CD8-positive, alpha-beta memory T cell (primary cell): ENCODE measurements at regions not wholly inside any gene's neighbourhood (a gene's known extent, or its start where the extent isn't known, plus 50 kb on each side); places are given as distances from the start of the nearest gene placed in this dataset.

Experiments used
- CTCF ChIA-PET: fragments of 350-600 bp; sonication (Branson Sonifier 250); formaldehyde crosslinking; loops from one replicate; lab custom pipeline; 2021; ENCODE audit warnings: antibody characterized with exemption; lab: Charles Lee
- POLR2A ChIA-PET: fragments of 350-600 bp; sonication (Branson Sonifier 250); formaldehyde crosslinking; loops from one replicate; lab custom pipeline; 2021; ENCODE audit warnings: antibody characterized with exemption; lab: Charles Lee
- DNase-seq, 5 donors: peaks; one replicate each; pipeline versions ENCODE4 v3.0.0 to v3.0.0-alpha.2; 2020 to 2022; ENCODE audit warnings: mixed read lengths in 1 of 5
- H3K27ac ChIP-seq: one replicate; pipeline ENCODE4 v1.7.0; 2013; ENCODE audit warnings: low read depth, mild to moderate bottlenecking, low read length, moderate library complexity
- H3K27me3 ChIP-seq: 2 replicates; pipeline ENCODE4 v1.7.0; 2013; ENCODE audit warnings: low read length, mild to moderate bottlenecking; ENCODE audit not compliant: insufficient read depth, poor library complexity, severe bottlenecking
- H3K36me3 ChIP-seq: 2 replicates; pipeline ENCODE4 v1.7.0; 2013; ENCODE audit warnings: mild to moderate bottlenecking, low read length, moderate library complexity; ENCODE audit not compliant: insufficient read depth
- H3K4me1 ChIP-seq: 2 replicates; pipeline ENCODE4 v1.7.0; 2013; ENCODE audit warnings: mild to moderate bottlenecking, low read length, moderate library complexity; ENCODE audit not compliant: insufficient read depth
- H3K4me3 ChIP-seq: 2 replicates; pipeline ENCODE4 v1.7.0; 2013; ENCODE audit warnings: mild to moderate bottlenecking, low read length
- H3K9me3 ChIP-seq: 2 replicates; pipeline ENCODE4 v1.7.0; 2013; ENCODE audit warnings: mild to moderate bottlenecking, low read length
- H3K27ac Mint-ChIP-seq, 8 donors: one replicate each; pipeline ENCODE4 v1.8.0; 2020 to 2021; ENCODE audit warnings: mixed read lengths in 8 of 8, mild to moderate bottlenecking in 6 of 8, inconsistent platforms in 3 of 8, moderate library complexity in 3 of 8
- H3K27me3 Mint-ChIP-seq, 2 donors: one replicate each; pipeline ENCODE4 v1.8.0; 2020 to 2021; ENCODE audit warnings: mixed read lengths in 2 of 2, mild to moderate bottlenecking in 1 of 2, moderate library complexity in 1 of 2
- H3K36me3 Mint-ChIP-seq, 3 donors: one replicate each; pipeline ENCODE4 v1.8.0; 2020 to 2021; ENCODE audit warnings: mixed read lengths in 3 of 3, inconsistent platforms in 1 of 3, mild to moderate bottlenecking in 1 of 3
- H3K4me1 Mint-ChIP-seq, 3 donors: one replicate each; pipeline ENCODE4 v1.8.0; 2020 to 2021; ENCODE audit warnings: mixed read lengths in 3 of 3, inconsistent platforms in 1 of 3, mild to moderate bottlenecking in 1 of 3
- H3K4me3 Mint-ChIP-seq, 7 donors: one replicate each; pipeline ENCODE4 v1.8.0; 2020 to 2021; ENCODE audit warnings: mixed read lengths in 7 of 7, mild to moderate bottlenecking in 6 of 7, moderate library complexity in 4 of 7, inconsistent platforms in 2 of 7
- H3K9me3 Mint-ChIP-seq, 5 donors: one replicate each; pipeline ENCODE4 v1.8.0; 2020 to 2022; ENCODE audit warnings: mixed read lengths in 5 of 5, mild to moderate bottlenecking in 3 of 5, moderate library complexity in 2 of 5, inconsistent platforms in 1 of 5

GRCh38 chr9:29325894-29326293 lies 1752.6 kb upstream of the C9orf72 start:
- no peaks in the 10 kb centered on the region for H3K36me3 Mint-ChIP-seq
- Histone ChIP-seq H3K27me3 (no peaks in the 10 kb centered on the region), H3K27ac (no peak overlapping the region), H3K4me3 (no peak overlapping the region), H3K4me1 (no peaks in the 10 kb centered on the region), H3K9me3 (no peaks in the 10 kb centered on the region), H3K36me3 (no peaks in the 10 kb centered on the region)
- no peak for DNase-seq
- POLR2A ChIA-PET, result no interaction called here
- no peak overlapping the region for H3K27ac Mint-ChIP-seq
- CTCF ChIA-PET, result no interaction called here
- no peak overlapping the region for H3K4me3 Mint-ChIP-seq
- H3K27me3 Mint-ChIP-seq, result no peaks in the 10 kb centered on the region
- no peaks in the 10 kb centered on the region for H3K4me1 Mint-ChIP-seq
- H3K9me3 Mint-ChIP-seq, result peaks cover 5 to 20% (median 10%) of the 10 kb centered on the region in 5 donors

- no peaks in the 10 kb centered on the region for H3K9me3 ChIP-seq
- peaks cover 1 to 8% (median 5%) of the 10 kb centered on the region in 5 donors for H3K9me3 Mint-ChIP-seq
- H3K4me3 Mint-ChIP-seq, result no peak overlapping the region
- H3K36me3 ChIP-seq, result no peaks in the 10 kb centered on the region
- no peaks in the 10 kb centered on the region for H3K4me1 ChIP-seq
- no peaks in the 10 kb centered on the region for H3K27me3 Mint-ChIP-seq
- no peak overlapping the region for H3K4me3 ChIP-seq
- no peak overlapping the region for H3K27ac ChIP-seq
- no peak overlapping the region for H3K27ac Mint-ChIP-seq
- H3K27me3 ChIP-seq, result no peaks in the 10 kb centered on the region
- no peak for DNase-seq
- ChIA-PET CTCF (no interaction called here), POLR2A (no interaction called here)
- H3K4me1 Mint-ChIP-seq, result no peaks in the 10 kb centered on the region
- no peaks in the 10 kb centered on the region for H3K36me3 Mint-ChIP-seq
Measured at GRCh38 chr9:29332789-29333188, 1759.5 kb upstream of the C9orf72 start.

GRCh38 chr9:29336281-29336680 lies 1763.0 kb upstream of the C9orf72 start:
- DNase-seq, result no peak

GRCh38 chr9:29339387-29339786 lies 1766.1 kb upstream of the C9orf72 start:
- no peaks in the 10 kb centered on the region for H3K27me3 ChIP-seq
- no peak overlapping the region for H3K4me3 Mint-ChIP-seq
- ChIA-PET CTCF (no interaction called here), POLR2A (no interaction called here)
- H3K27ac ChIP-seq, result no peak overlapping the region
- H3K9me3 ChIP-seq, result no peaks in the 10 kb centered on the region
- no peaks in the 10 kb centered on the region for H3K36me3 ChIP-seq
- DNase-seq, result no peak
- H3K27ac Mint-ChIP-seq, result no peak overlapping the region
- no peaks in the 10 kb centered on the region for H3K4me1 Mint-ChIP-seq
- H3K9me3 Mint-ChIP-seq, result peaks cover 0 to 23% (median 4%) of the 10 kb centered on the region in 5 donors
- no peak overlapping the region for H3K4me3 ChIP-seq
- no peaks in the 10 kb centered on the region for H3K27me3 Mint-ChIP-seq
- no peaks in the 10 kb centered on the region for H3K36me3 Mint-ChIP-seq
- H3K4me1 ChIP-seq, result no peaks in the 10 kb centered on the region

More at GRCh38 chr9:29336281-29336680, 1763.0 kb upstream of the C9orf72 start:
- H3K4me1 Mint-ChIP-seq, result no peaks in the 10 kb centered on the region
- no peak overlapping the region for H3K27ac Mint-ChIP-seq
- H3K27me3 Mint-ChIP-seq, result no peaks in the 10 kb centered on the region
- POLR2A ChIA-PET, result no interaction called here
- Histone ChIP-seq H3K4me1 (no peaks in the 10 kb centered on the region), H3K27me3 (no peaks in the 10 kb centered on the region), H3K9me3 (no peaks in the 10 kb centered on the region), H3K27ac (no peak overlapping the region), H3K4me3 (no peak overlapping the region), H3K36me3 (no peaks in the 10 kb centered on the region)
- H3K4me3 Mint-ChIP-seq, result no peak overlapping the region
- H3K9me3 Mint-ChIP-seq, result peaks cover 0 to 5% (median 3%) of the 10 kb centered on the region in 5 donors
- CTCF ChIA-PET, result no interaction called here
- H3K36me3 Mint-ChIP-seq, result no peaks in the 10 kb centered on the region

- no peaks in the 10 kb centered on the region for H3K9me3 ChIP-seq
- Mint-ChIP-seq H3K36me3 (no peaks in the 10 kb centered on the region), H3K9me3 (peaks cover 4 to 25% (median 16%) of the 10 kb centered on the region in 5 donors), H3K27me3 (no peaks in the 10 kb centered on the region), H3K4me3 (no peak overlapping the region), H3K4me1 (no peaks in the 10 kb centered on the region), H3K27ac (no peak overlapping the region)
- H3K4me3 ChIP-seq, result no peak overlapping the region
- no peaks in the 10 kb centered on the region for H3K27me3 ChIP-seq
- H3K36me3 ChIP-seq, result no peaks in the 10 kb centered on the region
- no peaks in the 10 kb centered on the region for H3K4me1 ChIP-seq
- POLR2A ChIA-PET, result no interaction called here
- CTCF ChIA-PET, result no interaction called here
- no peak overlapping the region for H3K27ac ChIP-seq
- DNase-seq, result no peak
Measured at GRCh38 chr9:29348999-29349398, 1775.7 kb upstream of the C9orf72 start.

GRCh38 chr9:29389421-29389820 lies 1816.1 kb upstream of the C9orf72 start:
- Mint-ChIP-seq H3K27me3 (no peaks in the 10 kb centered on the region), H3K4me3 (no peak overlapping the region), H3K27ac (no peak overlapping the region), H3K36me3 (no peaks in the 10 kb centered on the region), H3K9me3 (peaks cover 6 to 19% (median 12%) of the 10 kb centered on the region in 5 donors), H3K4me1 (no peaks in the 10 kb centered on the region)
- Histone ChIP-seq H3K4me1 (no peaks in the 10 kb centered on the region), H3K27ac (no peak overlapping the region), H3K9me3 (no peaks in the 10 kb centered on the region), H3K4me3 (no peak overlapping the region), H3K27me3 (no peaks in the 10 kb centered on the region), H3K36me3 (no peaks in the 10 kb centered on the region)
- CTCF ChIA-PET, result no interaction called here
- POLR2A ChIA-PET, result no interaction called here
- DNase-seq, result no peak

- H3K27ac ChIP-seq, result no peak overlapping the region
- no peak for DNase-seq
- Mint-ChIP-seq H3K4me3 (no peak overlapping the region), H3K27ac (no peak overlapping the region), H3K4me1 (no peaks in the 10 kb centered on the region), H3K9me3 (peaks cover 4 to 14% (median 5%) of the 10 kb centered on the region in 5 donors), H3K36me3 (no peaks in the 10 kb centered on the region), H3K27me3 (no peaks in the 10 kb centered on the region)
- H3K4me3 ChIP-seq, result no peak overlapping the region
- no peaks in the 10 kb centered on the region for H3K4me1 ChIP-seq
- H3K27me3 ChIP-seq, result no peaks in the 10 kb centered on the region
- CTCF ChIA-PET, result no interaction called here
- POLR2A ChIA-PET, result no interaction called here
- no peaks in the 10 kb centered on the region for H3K36me3 ChIP-seq
- H3K9me3 ChIP-seq, result no peaks in the 10 kb centered on the region
Measured at GRCh38 chr9:29390859-29391258, 1817.6 kb upstream of the C9orf72 start.

GRCh38 chr9:29393064-29393463 lies 1819.8 kb upstream of the C9orf72 start:
- H3K4me3 Mint-ChIP-seq, result no peak overlapping the region
- no peak for DNase-seq
- H3K9me3 Mint-ChIP-seq, result peaks cover 5 to 17% (median 7%) of the 10 kb centered on the region in 5 donors
- H3K4me1 ChIP-seq, result no peaks in the 10 kb centered on the region
- ChIA-PET POLR2A (no interaction called here), CTCF (no interaction called here)
- no peaks in the 10 kb centered on the region for H3K36me3 ChIP-seq
- no peaks in the 10 kb centered on the region for H3K27me3 ChIP-seq
- no peak overlapping the region for H3K27ac ChIP-seq
- no peaks in the 10 kb centered on the region for H3K4me1 Mint-ChIP-seq
- no peaks in the 10 kb centered on the region for H3K36me3 Mint-ChIP-seq
- H3K27me3 Mint-ChIP-seq, result no peaks in the 10 kb centered on the region
- no peak overlapping the region for H3K27ac Mint-ChIP-seq
- H3K4me3 ChIP-seq, result no peak overlapping the region
- H3K9me3 ChIP-seq, result no peaks in the 10 kb centered on the region

- ChIA-PET CTCF (no interaction called here), POLR2A (no interaction called here)
- no peaks in the 10 kb centered on the region for H3K4me1 Mint-ChIP-seq
- DNase-seq, result no peak
- no peaks in the 10 kb centered on the region for H3K27me3 Mint-ChIP-seq
- peaks cover 4 to 22% (median 12%) of the 10 kb centered on the region in 5 donors for H3K9me3 Mint-ChIP-seq
- Histone ChIP-seq H3K27ac (no peak overlapping the region), H3K27me3 (no peaks in the 10 kb centered on the region), H3K9me3 (no peaks in the 10 kb centered on the region), H3K36me3 (no peaks in the 10 kb centered on the region), H3K4me3 (no peak overlapping the region), H3K4me1 (no peaks in the 10 kb centered on the region)
- no peak overlapping the region for H3K4me3 Mint-ChIP-seq
- no peak overlapping the region for H3K27ac Mint-ChIP-seq
- no peaks in the 10 kb centered on the region for H3K36me3 Mint-ChIP-seq
Measured at GRCh38 chr9:29394855-29395254, 1821.6 kb upstream of the C9orf72 start.
